Daoy (cell line): ENCODE measurements at regions not wholly inside any gene's neighbourhood (a gene's known extent, or its start where the extent isn't known, plus 50 kb on each side); places are given as distances from the start of the nearest gene placed in this dataset.
"Not testable (repeated sequence)": the region's sequence is repeated elsewhere in the genome, so short reads cannot be mapped to it uniquely, and the experiment has no call there.

Source experiments
- DNase-seq: peaks from one replicate; pipeline ENCODE4 v3.0.0-alpha.2; 2015; ENCODE audit warnings: low read depth

DNA sequence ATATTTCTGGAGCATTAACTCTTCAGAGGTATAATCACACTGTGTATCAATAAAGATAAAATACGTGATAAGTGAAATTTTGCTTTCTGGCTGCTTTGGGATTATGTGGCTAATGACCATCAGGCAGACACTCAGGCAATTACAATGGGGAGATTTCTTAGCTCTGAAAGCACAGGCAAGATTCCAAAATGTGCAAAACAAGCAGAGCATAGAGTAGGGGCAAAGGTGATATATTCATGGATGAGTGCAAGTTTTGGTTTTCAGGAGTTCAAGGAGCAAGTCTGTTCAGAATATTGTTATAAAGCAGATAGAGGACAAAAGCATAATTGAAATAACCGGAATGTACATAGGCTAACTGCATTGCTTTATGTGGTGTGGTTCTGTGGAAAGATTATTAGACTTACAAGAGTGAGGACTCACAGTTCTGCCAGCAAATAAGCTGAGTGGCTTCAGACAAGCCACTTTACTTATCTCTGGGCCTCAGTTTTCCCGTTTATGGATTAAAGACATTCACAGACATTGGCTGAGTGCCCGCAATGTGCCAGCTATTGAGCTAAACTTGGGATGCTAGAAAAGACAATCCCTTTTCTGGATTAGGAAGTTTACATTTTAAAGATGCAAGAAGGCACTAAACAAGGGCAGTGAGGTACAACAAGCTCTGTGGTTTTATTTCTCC lies 945.6 kb upstream of the ARRDC3 start:
- DNase-seq: no peak

DNA sequence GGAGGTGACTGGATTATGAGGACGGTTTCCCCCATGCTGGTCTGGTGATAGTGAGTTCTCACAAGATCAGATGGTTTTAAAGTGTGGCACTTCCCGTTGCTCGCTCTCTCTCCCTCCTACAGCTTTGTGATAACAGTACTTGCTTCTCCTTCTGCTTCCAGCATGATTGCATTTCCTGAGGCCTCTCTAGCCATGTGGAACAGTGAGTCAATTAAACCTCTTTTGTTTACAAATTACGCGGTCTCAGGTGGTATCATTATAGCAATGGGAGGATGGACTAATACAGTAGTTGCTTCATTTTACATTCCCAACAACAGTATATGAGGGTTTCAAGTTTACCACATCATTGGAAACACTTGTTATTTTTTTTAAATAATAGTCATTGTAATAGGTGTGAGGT lies 937.3 kb upstream of the ARRDC3 start:
- no peak for DNase-seq

- DNase-seq: no peak
These were observed 930.3 kb upstream of the ARRDC3 start for GRCh38 chr5:92313385-92313784.

GRCh38 chr5:92309336-92309991 lies 926.3 kb upstream of the ARRDC3 start:
- DNase-seq: no peak

DNA sequence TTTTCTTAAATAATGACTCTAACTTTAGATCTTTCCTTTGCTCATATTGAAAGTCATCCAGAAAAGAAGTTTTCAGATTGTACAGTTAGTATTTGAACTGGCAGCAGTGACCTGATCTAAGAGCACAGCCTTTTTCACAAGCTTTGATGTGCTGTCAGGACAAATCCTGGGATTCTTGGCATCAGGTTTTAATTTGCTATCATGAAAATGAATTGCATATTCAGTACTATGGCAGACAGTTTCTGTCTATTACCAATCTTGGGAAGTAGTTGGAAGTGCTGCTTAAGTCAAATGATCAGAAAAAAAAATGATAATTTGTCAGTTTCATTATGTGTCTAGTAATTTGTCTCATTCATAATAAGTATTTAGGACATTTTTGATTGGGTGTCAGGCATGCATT lies 925.6 kb upstream of the ARRDC3 start:
- no peak for DNase-seq

- DNase-seq: not testable (repeated sequence)
These were observed 919.2 kb upstream of the ARRDC3 start for GRCh38 chr5:92302356-92302755.

DNA sequence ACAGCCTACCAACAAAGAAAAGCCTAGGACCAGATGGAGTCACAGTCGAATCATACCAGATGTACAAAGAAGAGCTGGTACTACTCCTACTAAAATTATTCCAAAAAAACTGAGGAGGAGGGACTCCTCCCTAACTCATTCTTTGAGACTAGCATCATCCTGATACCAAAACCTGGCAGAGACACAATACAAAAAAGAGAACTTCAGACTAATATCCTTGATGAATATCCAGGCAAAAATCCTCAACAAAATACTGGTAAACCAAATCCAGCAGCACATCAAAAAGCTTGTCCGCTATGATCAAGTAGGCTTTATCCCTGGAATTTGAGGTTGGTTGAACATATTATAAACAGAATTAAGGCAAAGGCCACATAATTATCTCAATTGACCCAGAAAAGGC lies 900.4 kb upstream of the ARRDC3 start:
- DNase-seq: no peak

DNA sequence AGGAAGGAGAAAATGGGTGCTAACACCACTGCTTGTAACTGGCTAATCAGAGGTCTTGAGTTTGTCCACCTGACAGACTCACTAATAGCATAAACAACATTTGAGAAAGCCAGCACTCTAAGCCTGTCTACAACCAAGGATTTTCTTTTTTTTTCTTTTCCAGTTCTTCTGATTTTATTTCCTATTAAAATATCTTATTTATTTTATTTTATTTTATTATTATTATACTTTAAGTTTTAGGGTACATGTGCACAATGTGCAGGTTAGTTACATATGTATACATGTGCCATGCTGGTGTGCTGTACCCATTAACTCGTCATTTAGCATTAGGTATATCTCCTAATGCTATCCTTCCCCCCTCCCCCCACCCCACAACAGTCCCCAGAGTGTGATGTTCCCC lies 888.6 kb upstream of the ARRDC3 start:
- not testable (repeated sequence) for DNase-seq

GRCh38 chr5:92268343-92268742 lies 885.2 kb upstream of the ARRDC3 start:
- no peak for DNase-seq

DNA sequence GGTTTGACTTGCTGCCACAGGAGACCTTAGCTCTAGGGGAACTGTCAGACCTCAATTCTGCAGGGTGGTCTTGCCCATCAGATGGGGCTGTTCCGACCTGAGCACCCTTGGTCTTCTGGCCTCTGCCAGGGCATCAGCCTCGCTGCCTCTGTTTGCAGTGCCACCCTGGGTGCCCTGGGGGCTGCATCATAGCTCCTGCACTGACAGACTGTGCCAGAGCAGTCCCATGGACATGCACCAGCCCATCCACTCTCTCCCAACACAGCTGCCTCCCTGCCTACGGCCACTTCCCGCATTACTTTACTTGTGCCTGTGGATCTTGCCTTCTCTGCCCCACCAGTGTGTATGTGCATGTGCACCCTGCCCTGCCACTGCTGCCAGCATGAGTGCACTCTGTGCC lies 884.7 kb upstream of the ARRDC3 start:
- DNase-seq: no peak

- DNase-seq: no peak
These were observed 882.7 kb upstream of the ARRDC3 start for GRCh38 chr5:92265804-92266203.

DNA sequence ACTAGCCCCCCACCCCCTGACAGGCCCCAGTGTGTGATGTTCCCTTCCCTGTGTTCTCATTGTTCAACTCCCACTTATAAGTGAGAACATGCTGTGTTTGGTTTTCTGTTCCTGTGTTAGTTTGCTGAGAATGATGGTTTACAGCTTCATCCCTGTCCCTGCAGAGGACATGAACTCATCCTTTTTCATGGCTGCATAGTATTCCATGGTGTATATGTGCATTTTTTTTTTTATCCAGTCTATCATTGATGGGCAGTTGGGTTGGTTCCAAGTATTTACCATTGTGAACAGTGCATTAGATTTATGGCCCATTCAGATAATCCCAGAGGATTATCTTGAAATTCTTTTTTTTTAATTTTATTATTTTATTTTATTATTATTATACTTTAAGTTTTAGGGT lies 872.5 kb upstream of the ARRDC3 start:
- not testable (repeated sequence) for DNase-seq

- no peak for DNase-seq
These were observed 865.4 kb upstream of the ARRDC3 start for GRCh38 chr5:92248518-92248917.

GRCh38 chr5:92242170-92242569 lies 859.1 kb upstream of the ARRDC3 start:
- no peak for DNase-seq

DNA sequence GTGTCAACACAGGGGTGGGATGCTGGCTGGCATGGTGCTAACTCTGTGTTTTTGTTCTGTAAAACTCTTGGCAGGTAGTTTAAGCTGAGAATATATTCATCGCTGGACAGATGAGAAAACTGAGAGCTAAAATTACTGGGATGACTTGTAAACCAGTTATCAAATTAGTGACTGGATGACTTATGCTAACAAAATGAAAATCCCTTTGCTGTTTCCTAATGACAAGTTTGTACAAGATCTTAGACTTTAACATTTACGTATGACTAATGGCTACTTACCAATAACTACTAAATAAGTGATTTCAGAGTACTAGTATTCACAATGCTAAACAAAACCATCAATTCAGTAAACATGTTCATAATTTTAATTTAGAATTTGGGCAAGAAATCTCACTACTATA lies 854.8 kb upstream of the ARRDC3 start:
- no peak for DNase-seq

DNA sequence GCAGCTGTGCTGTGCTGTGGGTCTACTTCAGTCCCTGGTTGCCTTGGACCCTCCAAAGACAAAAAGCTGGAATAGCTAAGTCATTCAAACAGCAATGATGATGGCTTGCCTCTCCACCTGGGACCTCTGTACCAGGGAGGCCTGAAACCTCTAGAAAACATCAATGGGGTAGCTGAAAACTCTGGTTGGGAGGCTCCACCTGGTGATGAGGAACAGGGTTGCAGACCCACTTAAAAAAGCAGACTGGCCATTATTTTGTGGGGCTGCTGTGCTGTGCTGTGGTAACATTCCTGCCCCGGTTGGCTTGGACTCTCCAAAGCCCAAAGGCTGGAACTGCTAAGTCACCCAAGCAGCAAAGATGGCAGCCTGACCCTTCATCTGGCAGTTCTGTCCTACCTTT lies 839.3 kb upstream of the ARRDC3 start:
- DNase-seq: no peak

- not testable (repeated sequence) for DNase-seq
These were observed 833.7 kb upstream of the ARRDC3 start for GRCh38 chr5:92216852-92217251.

DNA sequence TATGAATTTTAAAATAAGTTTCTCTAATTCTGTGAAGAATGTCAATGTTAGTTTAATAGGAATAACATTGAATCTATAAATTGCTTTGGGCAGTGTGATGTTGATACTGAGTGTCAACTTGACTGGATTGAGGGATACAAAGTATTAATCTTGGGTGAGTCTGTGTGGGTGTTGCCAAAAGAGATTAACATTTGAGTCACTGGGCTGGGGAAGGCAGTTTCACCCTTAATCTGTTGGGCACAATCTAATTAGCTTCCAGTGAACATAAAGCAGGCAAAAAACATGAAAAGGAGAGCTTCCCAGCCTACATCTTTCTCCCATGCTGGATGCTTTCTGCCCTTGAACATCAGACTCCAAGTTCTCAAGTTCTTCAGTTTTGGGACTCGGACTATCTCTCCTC lies 832.0 kb upstream of the ARRDC3 start:
- DNase-seq: no peak

DNA sequence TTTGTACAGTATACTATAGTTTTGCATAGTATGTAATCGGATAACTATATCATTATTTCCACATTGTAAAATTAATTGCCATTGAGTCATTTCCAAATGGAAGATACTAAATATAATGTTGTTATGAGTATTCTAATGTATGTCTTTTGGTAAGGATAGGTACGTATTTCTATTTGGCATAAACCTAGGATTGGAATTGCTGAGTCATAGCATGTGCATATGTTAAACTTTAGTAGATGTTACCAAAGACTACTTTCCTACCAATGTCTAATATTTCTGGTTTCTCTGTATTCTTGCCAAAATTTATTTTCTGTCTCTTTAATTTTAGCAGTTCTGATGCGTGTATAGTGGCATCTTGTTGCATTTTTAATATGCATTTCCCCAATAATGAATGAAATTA lies 825.1 kb upstream of the ARRDC3 start:
- DNase-seq: no peak

DNA sequence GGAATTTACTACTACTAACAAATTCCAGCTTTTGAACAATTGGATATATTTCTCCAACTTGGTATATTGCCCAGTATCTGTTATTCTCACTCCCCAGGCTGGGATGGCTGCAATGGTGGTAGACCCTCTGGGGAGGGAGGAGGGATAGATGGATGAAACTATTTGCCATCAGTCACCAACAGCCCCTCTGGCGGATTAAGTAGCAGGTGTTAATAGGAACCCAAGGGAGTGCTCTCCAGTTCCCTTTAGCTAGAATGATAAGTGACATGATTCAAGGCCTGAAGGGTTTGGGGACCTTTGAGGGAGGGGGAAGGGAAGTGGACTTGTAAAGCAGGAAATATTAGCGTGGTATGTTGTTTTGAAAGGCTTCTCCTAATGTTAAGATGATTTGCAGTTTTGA lies 824.0 kb upstream of the ARRDC3 start:
- no peak for DNase-seq

- DNase-seq: no peak
These were observed 823.6 kb upstream of the ARRDC3 start for GRCh38 chr5:92206681-92207080.

DNA sequence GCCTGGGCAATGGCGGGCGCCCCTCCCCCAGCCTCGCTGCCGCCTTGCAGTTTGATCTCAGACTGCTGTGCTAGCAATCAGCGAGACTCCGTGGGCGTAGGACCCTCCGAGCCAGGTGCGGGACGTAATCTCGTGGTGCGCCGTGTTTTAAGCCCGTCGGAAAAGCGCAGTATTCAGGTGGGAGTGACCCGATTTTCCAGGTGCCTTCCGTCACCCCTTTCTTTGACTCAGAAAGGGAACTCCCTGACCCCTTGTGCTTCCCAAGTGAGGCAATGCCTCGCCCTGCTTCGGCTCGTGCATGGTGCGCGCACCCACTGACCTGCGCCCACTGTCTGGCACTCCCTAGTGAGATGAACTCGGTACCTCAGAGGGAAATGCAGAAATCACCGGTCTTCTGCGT lies 815.9 kb upstream of the ARRDC3 start:
- not testable (repeated sequence) for DNase-seq

DNA sequence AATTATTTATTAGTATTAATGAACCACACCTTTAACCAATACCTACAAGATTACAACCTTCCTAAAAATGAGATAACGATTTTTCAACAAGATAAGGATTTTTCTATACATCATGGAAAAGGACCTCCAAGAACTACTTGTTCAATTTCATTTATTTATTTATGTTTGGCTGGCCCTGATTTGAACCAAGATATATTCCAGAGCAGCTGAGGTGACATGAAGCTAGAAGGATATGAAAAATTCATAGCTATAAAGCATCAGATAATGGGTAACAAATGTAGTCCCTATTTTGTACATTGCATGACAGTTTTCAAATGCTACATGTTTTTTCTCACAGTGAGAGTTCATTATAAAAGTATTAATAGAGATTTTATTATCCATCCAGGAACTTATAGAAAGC lies 798.5 kb upstream of the ARRDC3 start:
- DNase-seq: no peak

GRCh38 chr5:92180391-92180790 lies 797.3 kb upstream of the ARRDC3 start:
- no peak for DNase-seq
